A549 (cell line): ENCODE measurements at regions not wholly inside any gene's neighbourhood (a gene's known extent, or its start where the extent isn't known, plus 50 kb on each side); places are given as distances from the start of the nearest gene placed in this dataset.

ENCODE experiments used
- ATAC-seq, 2 experiments: fragments of 200-7000 bp in 1 of 2; fragments of >200 bp in 1 of 2; cut with Nextera tagmentation in 1 of 2; cut with Tn5 transposase in 1 of 2; 3 replicates each; pipeline versions ENCODE4 v1.8.0 to v1.9.1; 2018 to 2020; ENCODE audit warnings: mild to moderate bottlenecking in 1 of 2, moderate library complexity in 1 of 2
- CTCF ChIA-PET: fragments of 300-600 bp; sonication (Branson Sonifier 250); formaldehyde crosslinking; extraction: SDS; loops from one replicate; lab custom pipeline; 2021; ENCODE audit warnings: antibody characterized with exemption, inconsistent platforms; lab: Yijun Ruan, JAX
- POLR2A ChIA-PET: fragments of 350-600 bp; formaldehyde crosslinking; extraction: SDS; loops from one replicate; lab custom pipeline; 2021; ENCODE audit warnings: antibody characterized with exemption, inconsistent platforms; lab: Yijun Ruan, JAX
- DNase-seq, 2 experiments: peaks; one replicate each; pipeline versions ENCODE4 v3.0.0 to v3.0.0-alpha.2; 2011 to 2016; ENCODE audit warnings: low read depth in 1 of 2, low spot score in 1 of 2
- FAIRE-seq: peaks from 2 replicates; lab custom pipeline; 2011; peaks lifted over from hg19 to GRCh38; lab: Jason Lieb, UNC
- H3K27ac ChIP-seq, 2 experiments: fragments of >200 bp; sonication (Bioruptor Twin); formaldehyde crosslinking; 3 replicates each; pipeline ENCODE4 v1.5.1; 2016 to 2017
- H3K4me1 ChIP-seq: fragments of >200 bp; sonication (Bioruptor Twin); formaldehyde crosslinking; 3 replicates; pipeline ENCODE4 v1.6.1; 2016
- H3K4me2 ChIP-seq: fragments of >200 bp; sonication (Bioruptor Twin); formaldehyde crosslinking; 3 replicates; pipeline ENCODE4 v1.6.1; 2016
- H3K4me3 ChIP-seq: fragments of >200 bp; sonication (Bioruptor Twin); formaldehyde crosslinking; 3 replicates; pipeline ENCODE4 v1.5.1; 2016
- H3K9me3 ChIP-seq: fragments of >200 bp; sonication (Bioruptor Twin); formaldehyde crosslinking; 3 replicates; pipeline ENCODE4 v1.6.1; 2016
- BHLHE40 ChIP-seq: IDR thresholded peaks from 2 replicates; pipeline ENCODE4 v1.6.1; 2012; ENCODE audit warnings: low read depth, low read length, inconsistent platforms
- CBX2 ChIP-seq: fragments of 200-600 bp; sonication (generic); IDR thresholded peaks from 2 replicates; pipeline ENCODE4 v1.6.1; 2016; ENCODE audit warnings: low read depth, mild to moderate bottlenecking, borderline replicate concordance
- CBX8 ChIP-seq: fragments of 200-600 bp; sonication (generic); IDR thresholded peaks from 2 replicates; pipeline ENCODE4 v1.6.1; 2016
- CHD4 ChIP-seq: fragments of 200-600 bp; sonication (generic); IDR thresholded peaks from 2 replicates; pipeline ENCODE4 v1.6.1; 2016; ENCODE audit warnings: antibody characterized with exemption, mild to moderate bottlenecking, borderline replicate concordance
- EHMT2 ChIP-seq: fragments of 200-600 bp; sonication (generic); IDR thresholded peaks from 2 replicates; pipeline ENCODE4 v1.6.1; 2016; ENCODE audit warnings: antibody characterized with exemption, low read depth, mild to moderate bottlenecking, moderate library complexity
- ELK1 ChIP-seq: fragments of 150-350 bp; IDR thresholded peaks from 2 replicates; pipeline ENCODE4 v1.6.1; 2014; ENCODE audit warnings: low read depth, mild to moderate bottlenecking, low read length
- EP300 ChIP-seq, 2 experiments: fragments of >200 bp; sonication (Bioruptor Twin); formaldehyde crosslinking; IDR thresholded peaks; 2 replicates in 1 of 2; 3 replicates in 1 of 2; pipeline ENCODE4 v1.6.1; 2016 to 2017
- ESRRA ChIP-seq: fragments of 150-350 bp; IDR thresholded peaks from 2 replicates; pipeline ENCODE4 v1.6.1; 2014; ENCODE audit warnings: mild to moderate bottlenecking, low read length, borderline replicate concordance
- FOSB ChIP-seq: fragments of 250-450 bp; sonication (Bioruptor Pico); IDR thresholded peaks from 2 replicates; pipeline ENCODE4 v1.5.0; 2020; ENCODE audit warnings: mild to moderate bottlenecking, moderate library complexity
- FOSL2 ChIP-seq, 2 experiments: fragments of 450-650 bp in 1 of 2; fragments of >200 bp in 1 of 2; sonication (Bioruptor Twin) in 1 of 2; formaldehyde crosslinking; IDR thresholded peaks; 2 replicates each; pipeline versions ENCODE4 v1.5.0 to v1.6.1; 2016 to 2020; ENCODE audit warnings: mild to moderate bottlenecking in 1 of 2, moderate library complexity in 1 of 2
- FOXS1 ChIP-seq: fragments of 250-450 bp; sonication (Bioruptor Pico); IDR thresholded peaks from 2 replicates; pipeline ENCODE4 v1.5.0; 2020; ENCODE audit warnings: mild to moderate bottlenecking, moderate library complexity
- HDAC2 ChIP-seq: fragments of 200-600 bp; sonication (generic); IDR thresholded peaks from 2 replicates; pipeline ENCODE4 v1.6.1; 2016
- HES2 ChIP-seq: fragments of >200 bp; sonication (Bioruptor Twin); formaldehyde crosslinking; IDR thresholded peaks from 2 replicates; pipeline ENCODE4 v1.6.1; 2016
- HOXB13 ChIP-seq: fragments of 250-450 bp; sonication (Bioruptor Pico); IDR thresholded peaks from 2 replicates; pipeline ENCODE4 v1.5.0; 2020; ENCODE audit warnings: low read depth, mild to moderate bottlenecking, moderate library complexity
- JUN ChIP-seq, 2 experiments: fragments of >200 bp; sonication (Bioruptor Twin); formaldehyde crosslinking; IDR thresholded peaks; 2 replicates in 1 of 2; 3 replicates in 1 of 2; pipeline ENCODE4 v1.6.1; 2016 to 2017
- JUNB ChIP-seq: fragments of >200 bp; sonication (Bioruptor Twin); formaldehyde crosslinking; IDR thresholded peaks from 2 replicates; pipeline ENCODE4 v1.6.1; 2016
- MAZ ChIP-seq: fragments of 150-350 bp; IDR thresholded peaks from 2 replicates; pipeline ENCODE4 v1.6.1; 2014; ENCODE audit warnings: antibody characterized with exemption, low read depth, low read length, borderline replicate concordance
- MYC ChIP-seq: IDR thresholded peaks from 2 replicates; pipeline ENCODE4 v1.6.1; 2012; ENCODE audit warnings: mild to moderate bottlenecking, inconsistent platforms, low read length, improper control_type of control experiment, borderline replicate concordance
- NFE2L2 ChIP-seq: fragments of 150-350 bp; conservative IDR thresholded peaks from 2 replicates; pipeline ENCODE4 v1.6.1; 2014; ENCODE audit warnings: low read length
- PHF8 ChIP-seq: fragments of 200-600 bp; sonication (generic); IDR thresholded peaks from 2 replicates; pipeline ENCODE4 v1.6.1; 2016; ENCODE audit warnings: low read depth, mild to moderate bottlenecking, antibody characterized with exemption, moderate library complexity, borderline replicate concordance
- POLR2A ChIP-seq: IDR thresholded peaks from 2 replicates; pipeline ENCODE4 v1.6.1; 2012; ENCODE audit warnings: mild to moderate bottlenecking, low read length
- POLR2AphosphoS2 ChIP-seq: conservative IDR thresholded peaks from 2 replicates; pipeline ENCODE4 v1.6.1; 2012; ENCODE audit warnings: low read length, improper control_type of control experiment, inconsistent platforms
- RAD21 ChIP-seq, 2 experiments: fragments of >200 bp in 1 of 2; sonication (Bioruptor Twin) in 1 of 2; formaldehyde crosslinking in 1 of 2; IDR thresholded peaks in 1 of 2; conservative IDR thresholded peaks in 1 of 2; 2 replicates in 1 of 2; 3 replicates in 1 of 2; pipeline ENCODE4 v1.6.1; 2012 to 2018; ENCODE audit warnings: inconsistent platforms in 1 of 2
- RCOR1 ChIP-seq: fragments of 150-350 bp; IDR thresholded peaks from 2 replicates; pipeline ENCODE4 v1.6.1; 2014; ENCODE audit warnings: antibody characterized with exemption, low read length, low read depth
- RFX5 ChIP-seq: fragments of 450-650 bp; IDR thresholded peaks from 2 replicates; pipeline ENCODE4 v1.7.1; 2014; ENCODE audit warnings: antibody characterized with exemption, mild to moderate bottlenecking, moderate library complexity
- RNF2 ChIP-seq: fragments of 200-600 bp; sonication (generic); IDR thresholded peaks from 2 replicates; pipeline ENCODE4 v1.6.1; 2016; ENCODE audit warnings: low read depth, mild to moderate bottlenecking, antibody characterized with exemption, moderate library complexity, borderline replicate concordance
- SREBF2 ChIP-seq: fragments of 450-650 bp; IDR thresholded peaks from 2 replicates; pipeline ENCODE4 v1.6.1; 2014; ENCODE audit warnings: mild to moderate bottlenecking, moderate library complexity
- TFCP2L1 ChIP-seq: fragments of 250-450 bp; sonication (Bioruptor Pico); IDR thresholded peaks from 2 replicates; pipeline ENCODE4 v1.5.0; 2021; ENCODE audit warnings: mild to moderate bottlenecking
- USF2 ChIP-seq: fragments of 450-650 bp; IDR thresholded peaks from 2 replicates; pipeline ENCODE4 v1.6.1; 2014; ENCODE audit warnings: antibody characterized with exemption
- ZFP36 ChIP-seq: fragments of 450-650 bp; IDR thresholded peaks from 2 replicates; pipeline ENCODE4 v1.6.1; 2014; ENCODE audit warnings: borderline replicate concordance; ENCODE audit not compliant: partially characterized antibody
- ZNF302 ChIP-seq: fragments of 250-450 bp; sonication (Bioruptor Pico); IDR thresholded peaks from 2 replicates; pipeline ENCODE4 v1.9.0; 2021; ENCODE audit warnings: inconsistent platforms, mild to moderate bottlenecking, moderate library complexity
- ZSCAN20 ChIP-seq: fragments of 250-450 bp; sonication (Bioruptor Pico); IDR thresholded peaks from 2 replicates; pipeline ENCODE4 v1.8.0; 2022; ENCODE audit warnings: mild to moderate bottlenecking, moderate library complexity
- WGBS: methylation state at CpG from one replicate; pipeline ENCODE4 v1.1.6; 2017; ENCODE audit errors: missing lambda C conversion rate; 5-methylcytosine and 5-hydroxymethylcytosine counted together
- TF ChIP-seq, protein P1 (sequence below): fragments of 250-450 bp; sonication (Bioruptor Pico); IDR thresholded peaks from 2 replicates; pipeline ENCODE4 v1.5.0; 2021; ENCODE audit warnings: mild to moderate bottlenecking, moderate library complexity, borderline replicate concordance
- TF ChIP-seq, protein P2 (sequence below): fragments of 250-450 bp; sonication (Bioruptor Pico); IDR thresholded peaks from 2 replicates; pipeline ENCODE4 v1.5.0; 2020; ENCODE audit warnings: low read depth, mild to moderate bottlenecking, moderate library complexity
- TF ChIP-seq, protein P3 (sequence below): IDR thresholded peaks from 2 replicates; pipeline ENCODE4 v1.6.1; 2012

DNA sequence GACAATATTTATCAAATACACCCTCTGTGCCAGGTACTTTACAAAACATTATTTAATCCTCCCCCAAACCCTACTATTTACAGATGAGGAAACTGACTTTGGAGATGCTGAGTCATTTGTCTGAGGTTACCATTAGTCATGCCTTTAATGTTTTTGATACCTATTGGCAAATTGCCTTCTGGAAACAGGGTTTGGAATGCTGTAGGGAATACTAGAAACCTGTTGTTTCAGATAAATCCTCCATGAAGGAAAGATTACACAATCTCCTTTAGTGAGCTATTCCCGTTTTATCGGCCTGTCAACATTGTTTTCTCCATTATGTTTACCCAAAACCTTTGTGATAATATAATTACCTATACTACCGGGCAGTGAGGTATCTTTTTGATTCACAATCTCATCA is 93.6 kb upstream of the ADGRF1 start (continued):
- TF ChIP-seq JUNB (peak; percentile 99), JUN (IDR thresholded peaks at IDR 0.05) (peak; percentile 93 to 97)

DNA sequence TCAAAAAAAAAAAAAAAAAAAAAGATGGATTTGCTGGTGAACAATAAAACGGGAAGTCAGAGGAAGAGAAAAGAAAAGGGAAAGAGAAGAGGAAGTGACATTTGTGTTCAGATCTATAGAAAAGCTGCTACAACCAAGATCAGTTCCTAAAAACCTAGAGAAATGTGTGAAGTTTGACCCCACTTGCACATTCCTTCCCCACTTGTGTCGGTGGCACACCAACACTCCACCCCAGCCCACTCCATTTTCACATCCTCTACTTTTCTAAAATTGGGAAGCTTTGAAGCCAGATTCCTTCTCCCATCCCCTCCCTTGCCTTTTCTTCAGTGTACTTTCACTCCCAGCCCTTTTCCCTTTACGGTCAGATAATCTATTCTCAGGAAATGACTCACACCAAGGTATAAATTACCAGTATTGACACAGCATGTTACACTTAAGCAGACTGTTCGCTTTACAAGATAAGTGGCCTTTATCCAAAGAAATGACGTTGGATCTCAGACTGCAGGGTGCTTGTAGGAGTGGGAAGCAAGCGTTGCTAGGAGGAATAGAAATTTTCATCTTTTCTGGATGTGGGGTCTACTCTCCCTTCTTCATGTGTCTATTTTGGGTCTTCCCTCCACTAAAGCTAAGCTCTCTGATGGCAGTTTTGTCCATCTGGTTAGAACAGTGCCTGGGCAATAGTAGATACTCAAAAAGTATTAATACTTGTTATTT is 92.5 kb upstream of the ADGRF1 start:
- peak; percentile 51 for FAIRE-seq
- Histone ChIP-seq H3K4me3 (no peak overlapping the region), H3K27ac (peak overlapping the region; percentile 79 to 82), H3K4me1 (peaks cover 36% of the 10 kb centered on the region), H3K9me3 (no peaks in the 10 kb centered on the region), H3K4me2 (peak overlapping the region; percentile 84)
- ChIA-PET CTCF (interaction anchor here (0.7 to 0.9 kb wide), 2 partner anchors 18 to 37 kb away, joined by 3 to 4 read pairs; no protein-coding TSS in a partner anchor), POLR2A (no interaction called here)
- DNase-seq = peak; percentile 72 to 94
- WGBS = 3% methylated on average over 6 of the region's 6 CpGs
- ATAC-seq = peak; percentile 74 to 87
- TF ChIP-seq FOSL2 (IDR thresholded peaks at IDR 0.05) (peak; percentile 90), FOSL2 (CRISPR knock-in tag; IDR thresholded peaks at IDR 0.05) (peak; percentile 97), CBX8 (no peak), TFCP2L1 (CRISPR knock-in tag) (no peak), BHLHE40 (no peak), EP300 (IDR thresholded peaks at IDR 0.05) (peak; percentile 77 to 78; a peak in 3 of 5 replicates), EHMT2 (no peak), HDAC2 (no peak), JUNB (peak; percentile 93), POLR2AphosphoS2 (no peak), SREBF2 (no peak), ZNF302 (no peak), ZFP36 (no peak), RCOR1 (no peak), RAD21 (conservative IDR thresholded peaks at IDR 0.05 in 1 of 2, IDR thresholded peaks at IDR 0.05 in 1 of 2) (peak; percentile 40; a peak in 4 of 5 replicates), CHD4 (no peak), PHF8 (no peak), HES2 (no peak), RNF2 (no peak), FOXS1 (no peak), NFE2L2 (no peak), CBX2 (no peak), RFX5 (no peak), ESRRA (no peak), JUN (IDR thresholded peaks at IDR 0.05) (peak; percentile 70 to 85; a peak in 4 of 5 replicates), MYC (no peak), USF2 (no peak), ELK1 (no peak), ZSCAN20 (CRISPR knock-in tag) (no peak), MAZ (no peak), POLR2A (no peak), FOSB (no peak), HOXB13 (no peak)
- TF ChIP-seq, protein P1, sequence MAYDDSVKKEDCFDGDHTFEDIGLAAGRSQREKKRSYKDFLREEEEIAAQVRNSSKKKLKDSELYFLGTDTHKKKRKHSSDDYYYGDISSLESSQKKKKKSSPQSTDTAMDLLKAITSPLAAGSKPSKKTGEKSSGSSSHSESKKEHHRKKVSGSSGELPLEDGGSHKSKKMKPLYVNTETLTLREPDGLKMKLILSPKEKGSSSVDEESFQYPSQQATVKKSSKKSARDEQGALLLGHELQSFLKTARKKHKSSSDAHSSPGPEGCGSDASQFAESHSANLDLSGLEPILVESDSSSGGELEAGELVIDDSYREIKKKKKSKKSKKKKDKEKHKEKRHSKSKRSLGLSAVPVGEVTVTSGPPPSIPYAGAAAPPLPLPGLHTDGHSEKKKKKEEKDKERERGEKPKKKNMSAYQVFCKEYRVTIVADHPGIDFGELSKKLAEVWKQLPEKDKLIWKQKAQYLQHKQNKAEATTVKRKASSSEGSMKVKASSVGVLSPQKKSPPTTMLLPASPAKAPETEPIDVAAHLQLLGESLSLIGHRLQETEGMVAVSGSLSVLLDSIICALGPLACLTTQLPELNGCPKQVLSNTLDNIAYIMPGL = no peak
- TF ChIP-seq, protein P2, sequence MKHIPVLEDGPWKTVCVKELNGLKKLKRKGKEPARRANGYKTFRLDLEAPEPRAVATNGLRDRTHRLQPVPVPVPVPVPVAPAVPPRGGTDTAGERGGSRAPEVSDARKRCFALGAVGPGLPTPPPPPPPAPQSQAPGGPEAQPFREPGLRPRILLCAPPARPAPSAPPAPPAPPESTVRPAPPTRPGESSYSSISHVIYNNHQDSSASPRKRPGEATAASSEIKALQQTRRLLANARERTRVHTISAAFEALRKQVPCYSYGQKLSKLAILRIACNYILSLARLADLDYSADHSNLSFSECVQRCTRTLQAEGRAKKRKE (CRISPR knock-in tag) = no peak
- TF ChIP-seq, protein P3, sequence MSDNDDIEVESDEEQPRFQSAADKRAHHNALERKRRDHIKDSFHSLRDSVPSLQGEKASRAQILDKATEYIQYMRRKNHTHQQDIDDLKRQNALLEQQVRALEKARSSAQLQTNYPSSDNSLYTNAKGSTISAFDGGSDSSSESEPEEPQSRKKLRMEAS = peak; percentile 83
